Activated naive CD8-positive, alpha-beta T cell treated with anti-CD3 and anti-CD28 coated beads, Interleukin-2, amount 10 ng/mL, durations not matched to agents 7 days and 5 days (primary cell): ENCODE measurements at regions not wholly inside any gene's neighbourhood (a gene's known extent, or its start where the extent isn't known, plus 50 kb on each side); places are given as distances from the start of the nearest gene placed in this dataset.

ENCODE experiments used
- ATAC-seq: fragments of 150-1000 bp; cut with Tn5 transposase; one replicate; pipeline ENCODE4 v1.10.0; 2021; ENCODE audit warnings: low read depth, moderate library complexity
- POLR2A ChIA-PET: fragments of 350-600 bp; sonication (Branson Sonifier 250); formaldehyde crosslinking; loops from one replicate; lab custom pipeline; 2021; ENCODE audit warnings: antibody characterized with exemption; lab: Charles Lee
- DNase-seq: peaks from one replicate; pipeline ENCODE4 v3.0.0; 2021
- H3K27ac Mint-ChIP-seq: one replicate; pipeline ENCODE4 v1.8.0; 2022; ENCODE audit warnings: mild to moderate bottlenecking, mixed read lengths
- H3K27me3 Mint-ChIP-seq: one replicate; pipeline ENCODE4 v1.8.0; 2022; ENCODE audit warnings: mild to moderate bottlenecking, moderate library complexity, mixed read lengths
- H3K36me3 Mint-ChIP-seq: one replicate; pipeline ENCODE4 v1.8.0; 2021; ENCODE audit warnings: mild to moderate bottlenecking, mixed read lengths
- H3K4me1 Mint-ChIP-seq: one replicate; pipeline ENCODE4 v1.8.0; 2021; ENCODE audit warnings: mixed read lengths
- H3K4me3 Mint-ChIP-seq: one replicate; pipeline ENCODE4 v1.8.0; 2022; ENCODE audit warnings: mild to moderate bottlenecking, moderate library complexity, mixed read lengths
- H3K9me3 Mint-ChIP-seq: one replicate; pipeline ENCODE4 v1.8.0; 2021; ENCODE audit warnings: mixed read lengths

DNA sequence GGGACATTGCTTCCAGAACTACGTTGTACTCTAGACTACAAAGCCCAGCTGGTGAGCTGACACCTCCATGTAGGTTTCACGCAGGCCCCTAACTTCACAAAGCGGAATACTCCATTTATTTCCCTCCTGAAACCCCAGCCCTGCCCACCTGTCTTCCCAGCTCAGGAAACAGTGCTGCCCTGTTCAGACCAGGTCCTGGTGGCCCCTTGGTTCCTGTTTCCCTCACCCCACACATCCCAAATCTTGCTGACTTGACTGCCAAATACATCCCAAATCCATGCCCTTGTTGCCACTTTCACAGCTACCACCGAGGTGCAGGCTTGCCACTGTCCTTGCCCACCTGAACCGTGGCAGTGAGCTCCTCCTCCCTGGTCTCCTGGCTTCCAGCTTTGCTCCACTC lies 113.1 kb upstream of the PTPN1 start:
- POLR2A ChIA-PET = no interaction called here
- no peak overlapping the region for H3K4me3 Mint-ChIP-seq
- peaks cover 15% of the 10 kb centered on the region for H3K4me1 Mint-ChIP-seq
- no peaks in the 10 kb centered on the region for H3K36me3 Mint-ChIP-seq
- peaks cover 21% of the 10 kb centered on the region for H3K27me3 Mint-ChIP-seq
- H3K9me3 Mint-ChIP-seq = no peaks in the 10 kb centered on the region
- H3K27ac Mint-ChIP-seq = no peak overlapping the region
- DNase-seq (no peak), ATAC-seq (no peak)

DNA sequence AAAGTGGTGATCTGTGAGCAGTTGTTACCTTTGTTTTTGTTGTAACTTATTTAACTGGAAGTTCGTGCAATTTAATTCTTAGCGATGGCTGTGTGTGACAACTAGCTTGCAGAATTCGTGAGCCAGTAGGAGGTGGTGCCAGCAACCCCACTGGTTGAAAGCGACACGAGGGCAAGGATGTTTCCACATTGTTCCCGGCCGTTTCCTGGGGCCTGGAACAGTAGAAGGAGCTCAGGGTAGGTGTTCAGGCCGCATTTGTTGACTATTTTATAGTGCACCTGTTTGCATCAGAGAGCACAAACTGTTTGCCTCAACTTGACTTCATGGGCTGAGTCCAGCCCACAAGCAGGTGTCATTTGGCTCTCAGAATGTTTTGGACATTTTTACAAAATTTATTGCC lies 112.1 kb upstream of the PTPN1 start:
- peaks cover 11% of the 10 kb centered on the region for H3K4me1 Mint-ChIP-seq
- H3K27ac Mint-ChIP-seq = no peak overlapping the region
- DNase-seq = no peak
- POLR2A ChIA-PET = interaction anchor here (0.7 kb wide), 1 partner anchor 206 kb away, joined by 4 read pairs; no protein-coding TSS in a partner anchor
- no peak for ATAC-seq
- H3K9me3 Mint-ChIP-seq = no peaks in the 10 kb centered on the region
- H3K27me3 Mint-ChIP-seq = peaks cover 29% of the 10 kb centered on the region
- H3K4me3 Mint-ChIP-seq = no peak overlapping the region
- no peaks in the 10 kb centered on the region for H3K36me3 Mint-ChIP-seq

DNA sequence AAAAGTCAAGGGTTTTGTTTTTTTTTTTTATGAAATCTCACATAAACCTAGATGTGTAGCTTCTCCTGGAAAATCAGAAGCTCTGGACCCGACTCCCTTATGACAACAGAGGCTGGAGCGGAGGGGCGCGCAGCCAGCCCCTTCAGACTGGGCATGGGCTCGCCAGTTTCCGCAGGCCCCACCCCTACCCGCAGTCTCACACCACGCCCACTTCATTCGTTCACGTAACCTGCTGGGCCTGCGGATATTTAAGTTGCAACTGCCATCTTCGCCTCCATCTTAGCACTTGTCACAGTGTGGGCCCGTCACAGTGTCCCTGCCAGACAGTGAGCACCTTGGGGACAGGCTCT lies 111.7 kb upstream of the PTPN1 start:
- Mint-ChIP-seq H3K27me3 (peaks cover 29% of the 10 kb centered on the region), H3K36me3 (no peaks in the 10 kb centered on the region), H3K9me3 (no peaks in the 10 kb centered on the region), H3K27ac (no peak overlapping the region), H3K4me1 (peaks cover 11% of the 10 kb centered on the region), H3K4me3 (no peak overlapping the region)
- POLR2A ChIA-PET = no interaction called here
- DNase-seq (no peak), ATAC-seq (no peak)

DNA sequence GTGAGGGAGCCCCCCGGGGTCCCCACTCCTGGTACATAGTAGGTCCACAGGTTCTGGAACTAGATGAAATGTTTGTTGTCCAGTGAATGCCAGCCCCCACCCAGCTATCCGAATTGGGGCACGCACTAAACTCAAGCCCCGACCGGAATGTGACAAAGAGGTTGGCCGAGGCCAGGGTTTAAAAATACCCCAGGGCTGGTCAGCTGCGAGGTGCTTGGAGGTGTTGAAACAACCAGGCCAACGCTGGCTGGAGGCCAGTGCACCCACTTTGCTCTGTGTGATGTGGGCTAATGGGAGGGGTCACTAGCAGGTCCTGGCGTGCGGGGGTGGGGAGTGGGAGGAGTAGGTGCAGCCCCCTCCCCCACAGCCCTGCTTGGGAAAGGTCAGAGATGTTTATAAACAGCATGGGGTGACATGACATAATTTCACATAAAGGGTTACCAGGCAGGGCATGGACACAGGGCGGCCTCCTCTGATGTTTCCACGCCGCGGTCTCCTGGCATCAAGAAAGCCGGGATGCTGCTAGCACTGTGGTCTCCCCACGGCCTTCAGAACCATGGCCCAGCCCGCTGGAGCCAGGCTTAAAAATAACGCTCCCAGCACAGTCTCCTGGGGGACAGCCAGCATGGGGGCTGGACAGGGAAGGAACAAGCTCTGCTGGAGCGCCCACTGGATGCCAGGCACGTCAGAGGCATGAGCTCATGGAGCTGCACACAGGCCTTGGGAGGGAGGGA lies 111.2 kb upstream of the PTPN1 start:
- POLR2A ChIA-PET = no interaction called here
- no peaks in the 10 kb centered on the region for H3K9me3 Mint-ChIP-seq
- no peak overlapping the region for H3K4me3 Mint-ChIP-seq
- DNase-seq (no peak), ATAC-seq (no peak)
- H3K27me3 Mint-ChIP-seq = peaks cover 32% of the 10 kb centered on the region
- H3K27ac Mint-ChIP-seq = no peak overlapping the region
- peaks cover 13% of the 10 kb centered on the region for H3K4me1 Mint-ChIP-seq
- no peaks in the 10 kb centered on the region for H3K36me3 Mint-ChIP-seq

DNA sequence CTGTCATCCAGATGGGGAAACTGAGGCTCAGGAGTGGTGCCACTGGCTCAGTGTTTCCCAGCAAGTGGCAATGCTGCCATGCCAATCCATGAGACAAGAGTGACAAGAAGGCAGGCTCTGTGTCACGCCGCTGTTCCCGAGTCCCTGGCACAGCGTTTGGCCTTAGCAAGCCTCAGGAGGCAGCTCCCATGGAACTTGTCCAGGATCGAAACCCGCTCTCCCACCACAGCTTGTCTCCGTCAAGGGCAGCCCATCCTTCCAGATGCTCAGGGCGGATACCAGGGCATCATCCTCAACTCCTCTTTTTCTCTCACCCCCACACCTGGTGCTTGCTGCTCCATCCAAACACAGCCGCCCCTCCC lies 110.6 kb upstream of the PTPN1 start:
- peaks cover 15% of the 10 kb centered on the region for H3K4me1 Mint-ChIP-seq
- H3K27ac Mint-ChIP-seq = peak overlapping the region; percentile 14
- ATAC-seq (no peak), DNase-seq (no peak)
- H3K4me3 Mint-ChIP-seq = no peak overlapping the region
- H3K27me3 Mint-ChIP-seq = peaks cover 38% of the 10 kb centered on the region
- no peaks in the 10 kb centered on the region for H3K9me3 Mint-ChIP-seq
- H3K36me3 Mint-ChIP-seq = no peaks in the 10 kb centered on the region
- POLR2A ChIA-PET = no interaction called here

- Mint-ChIP-seq H3K4me1 (peaks cover 12% of the 10 kb centered on the region), H3K27me3 (peaks cover 38% of the 10 kb centered on the region), H3K9me3 (no peaks in the 10 kb centered on the region), H3K36me3 (no peaks in the 10 kb centered on the region), H3K4me3 (no peak overlapping the region), H3K27ac (peak overlapping the region; percentile 14)
- ATAC-seq (peak; percentile 31), DNase-seq (no peak)
- POLR2A ChIA-PET = no interaction called here
These were observed 110.1 kb upstream of the PTPN1 start for GRCh38 chr20:50399917-50400704.

DNA sequence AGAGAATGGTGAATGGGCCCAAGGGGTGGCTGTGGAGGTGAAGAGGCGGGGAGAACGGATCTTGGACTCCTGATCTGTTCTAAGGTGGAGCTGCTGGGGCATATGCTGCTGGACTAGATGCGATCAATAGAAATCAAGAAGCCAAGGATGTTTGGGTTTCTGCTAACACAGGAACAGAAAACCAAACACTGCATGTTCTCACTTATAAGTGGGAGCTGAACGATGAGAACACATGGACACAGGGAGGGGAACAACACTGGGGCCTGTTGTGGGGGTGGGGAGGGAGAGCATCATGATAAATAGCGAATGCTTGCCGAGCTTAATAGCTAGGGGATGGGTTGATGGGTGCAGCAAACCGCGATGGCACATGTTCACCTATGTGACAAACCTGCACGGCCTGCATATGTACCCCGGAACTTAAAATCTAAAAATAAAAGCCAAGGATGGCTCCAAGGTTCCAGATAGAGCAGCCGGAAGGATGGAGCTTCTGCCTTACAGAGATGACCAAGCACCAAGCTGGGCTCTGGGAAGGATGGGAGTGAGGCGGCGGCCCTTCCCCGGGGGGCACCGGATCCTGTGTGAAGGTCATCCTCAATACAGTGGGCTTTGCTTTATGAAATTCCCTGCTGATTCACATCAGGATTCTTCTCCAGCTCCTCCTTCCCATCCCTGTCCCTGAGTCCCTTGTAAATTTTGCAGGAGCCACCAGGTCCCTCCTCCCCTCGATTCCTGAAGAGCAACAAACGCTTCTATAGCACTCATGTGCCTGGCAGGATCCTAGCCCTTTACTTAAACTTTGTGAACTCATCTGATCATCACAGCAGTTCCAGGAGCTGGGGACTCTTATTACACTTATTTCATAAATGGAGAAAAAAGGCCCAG lies 109.2 kb upstream of the PTPN1 start:
- Mint-ChIP-seq H3K4me1 (peaks cover 12% of the 10 kb centered on the region), H3K36me3 (no peaks in the 10 kb centered on the region), H3K27me3 (peaks cover 41% of the 10 kb centered on the region), H3K27ac (no peak overlapping the region), H3K4me3 (no peak overlapping the region), H3K9me3 (no peaks in the 10 kb centered on the region)
- POLR2A ChIA-PET = no interaction called here
- ATAC-seq (no peak), DNase-seq (no peak)

DNA sequence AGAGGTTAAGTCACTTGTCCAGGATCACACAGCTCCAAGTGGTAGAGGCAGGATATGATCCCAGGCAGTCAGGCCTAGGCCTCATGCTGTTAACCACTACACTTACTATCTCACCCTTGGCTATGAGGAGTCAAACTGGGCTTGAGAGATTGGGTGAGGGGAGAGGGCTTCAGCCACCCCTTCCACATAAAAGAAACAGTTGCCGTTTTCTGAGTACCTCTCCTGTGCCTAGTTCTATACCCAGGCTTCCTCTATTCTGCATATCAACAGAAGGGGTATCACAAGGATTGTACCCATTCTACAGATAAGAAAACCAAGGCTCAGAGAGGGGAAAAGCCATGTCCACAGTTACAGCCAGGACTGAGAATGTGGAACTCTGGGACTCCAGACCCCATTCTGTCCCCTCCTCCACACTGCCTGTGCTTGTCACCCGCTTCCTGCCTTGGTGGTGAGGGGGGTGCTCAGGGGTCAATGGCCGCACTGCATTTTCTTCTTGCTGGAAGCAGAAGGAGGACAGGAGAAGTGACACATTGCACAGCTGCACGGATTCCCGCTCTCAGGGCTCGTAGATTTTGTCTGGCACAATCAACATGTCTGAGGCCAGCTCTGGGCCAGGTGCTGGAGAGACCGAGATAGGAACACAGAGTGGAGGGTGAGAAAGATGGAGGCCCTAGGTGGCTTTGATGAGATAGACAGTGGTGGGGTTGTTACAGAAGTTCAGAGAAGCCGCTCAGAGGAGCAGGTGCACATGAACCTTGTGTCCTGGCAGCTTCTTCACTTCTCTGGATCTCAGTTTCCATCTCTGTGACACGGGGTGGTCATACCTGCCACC lies 108.4 kb upstream of the PTPN1 start:
- no peak for DNase-seq
- Mint-ChIP-seq H3K27ac (peak overlapping the region; percentile 7), H3K9me3 (no peaks in the 10 kb centered on the region), H3K27me3 (peaks cover 44% of the 10 kb centered on the region), H3K4me3 (no peak overlapping the region), H3K36me3 (no peaks in the 10 kb centered on the region), H3K4me1 (peaks cover 12% of the 10 kb centered on the region)
- no peak for ATAC-seq
- POLR2A ChIA-PET = no interaction called here

DNA sequence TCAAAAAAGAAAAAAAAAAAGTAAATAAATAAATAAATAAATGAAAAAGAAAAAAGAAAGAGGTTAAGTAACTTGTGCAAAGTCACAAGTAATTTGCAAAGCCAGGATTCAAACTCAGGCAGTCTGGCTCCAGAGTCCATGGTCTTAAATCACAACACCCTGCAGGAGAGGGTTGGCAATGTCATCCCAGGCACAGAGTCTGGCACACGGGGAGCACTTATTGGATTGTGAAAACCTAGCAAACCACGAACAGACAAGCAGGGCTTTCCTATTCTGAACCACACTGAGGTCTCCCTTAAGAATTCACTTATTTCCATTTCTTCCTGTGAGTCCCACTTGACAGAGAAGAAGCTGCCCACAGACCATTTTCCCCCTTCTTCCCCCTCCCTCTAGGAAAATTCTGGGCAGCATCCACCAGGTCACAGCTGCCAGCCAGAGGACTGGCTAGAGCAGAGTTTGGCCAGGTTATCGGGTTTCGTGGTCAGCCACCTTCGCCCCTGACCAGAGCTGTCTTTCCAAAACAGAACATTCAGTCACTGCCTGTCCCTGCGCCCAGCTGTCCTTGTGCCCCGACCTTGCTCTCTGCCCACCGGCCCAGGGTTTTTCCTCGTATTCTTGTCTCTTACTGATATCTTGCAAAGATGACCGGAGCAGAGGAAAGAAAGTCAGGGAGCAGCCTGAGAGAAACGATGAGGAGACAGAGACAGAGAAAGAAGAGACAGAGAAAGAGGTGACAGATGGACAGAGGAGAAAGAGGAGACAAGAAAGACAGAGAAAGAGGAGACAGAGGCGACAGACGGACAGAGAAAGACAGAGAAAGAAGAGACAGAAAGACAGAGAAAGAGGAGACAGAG lies 106.4 kb upstream of the PTPN1 start:
- POLR2A ChIA-PET = no interaction called here
- no peak overlapping the region for H3K4me3 Mint-ChIP-seq

DNA sequence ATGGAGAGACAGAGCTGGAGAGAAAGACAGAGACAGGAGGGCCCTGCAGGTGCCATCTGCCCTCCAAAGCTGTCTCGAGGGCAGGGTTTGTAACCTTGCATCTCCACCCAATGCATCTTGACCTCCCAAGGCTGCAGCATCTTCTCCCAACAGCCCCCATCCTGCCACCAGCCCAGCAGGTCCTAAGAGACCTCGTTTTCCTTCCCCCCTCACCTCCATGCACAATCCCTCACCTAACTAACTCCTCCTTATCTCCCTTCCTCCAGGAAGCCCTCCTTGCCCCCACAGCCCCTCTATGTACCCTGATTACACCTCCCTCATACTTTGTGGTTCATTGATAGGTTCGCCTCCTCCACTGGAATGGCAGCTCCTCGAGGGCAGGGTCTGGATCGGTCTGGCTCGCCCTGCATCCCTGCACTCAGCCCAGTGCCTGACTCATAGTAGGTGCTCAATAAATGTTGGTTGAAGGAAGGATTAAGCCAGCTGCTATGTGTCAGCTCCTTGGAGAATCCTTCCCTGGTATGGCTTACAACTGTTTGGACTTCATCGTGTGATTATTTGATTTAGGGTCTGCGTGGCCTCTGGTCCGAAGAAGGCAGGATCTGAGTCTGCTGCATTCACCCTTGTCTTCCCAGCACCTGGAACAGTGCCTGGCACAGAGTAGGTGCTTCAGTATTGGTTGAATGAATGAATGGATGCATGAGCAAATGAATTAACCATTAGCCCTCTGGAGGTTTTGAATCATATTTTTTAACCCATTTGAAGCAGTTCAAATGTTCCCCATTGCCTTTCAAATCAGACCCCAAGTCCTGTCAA lies 105.6 kb upstream of the PTPN1 start:
- H3K27ac Mint-ChIP-seq = peak overlapping the region; percentile 4
- H3K4me1 Mint-ChIP-seq = peaks cover 12% of the 10 kb centered on the region
- no peak for DNase-seq

More for the DNA sequence above, 106.4 kb upstream of the PTPN1 start:
- Mint-ChIP-seq H3K9me3 (no peaks in the 10 kb centered on the region), H3K36me3 (no peaks in the 10 kb centered on the region), H3K27ac (no peak overlapping the region), H3K4me1 (peaks cover 12% of the 10 kb centered on the region), H3K27me3 (peaks cover 41% of the 10 kb centered on the region)
- ATAC-seq (no peak), DNase-seq (no peak)

GRCh38 chr20:50405235-50405914 lies 104.8 kb upstream of the PTPN1 start:
- DNase-seq (no peak), ATAC-seq (no peak)
- POLR2A ChIA-PET = no interaction called here
- no peaks in the 10 kb centered on the region for H3K36me3 Mint-ChIP-seq
- H3K27ac Mint-ChIP-seq = no peak overlapping the region
- H3K4me3 Mint-ChIP-seq = no peak overlapping the region
- H3K27me3 Mint-ChIP-seq = peaks cover 45% of the 10 kb centered on the region
- H3K9me3 Mint-ChIP-seq = no peaks in the 10 kb centered on the region
- peaks cover 6% of the 10 kb centered on the region for H3K4me1 Mint-ChIP-seq

More for the DNA sequence above, 105.6 kb upstream of the PTPN1 start:
- H3K27me3 Mint-ChIP-seq = peaks cover 43% of the 10 kb centered on the region
- no peak overlapping the region for H3K4me3 Mint-ChIP-seq
- POLR2A ChIA-PET = no interaction called here
- ATAC-seq = no peak
- H3K36me3 Mint-ChIP-seq = no peaks in the 10 kb centered on the region
- H3K9me3 Mint-ChIP-seq = no peaks in the 10 kb centered on the region
